ENCODE measurements at regions not wholly inside any gene's neighbourhood (a gene's known extent, or its start where the extent isn't known, plus 50 kb on each side); places are given as distances from the start of the nearest gene placed in this dataset.

DNA sequence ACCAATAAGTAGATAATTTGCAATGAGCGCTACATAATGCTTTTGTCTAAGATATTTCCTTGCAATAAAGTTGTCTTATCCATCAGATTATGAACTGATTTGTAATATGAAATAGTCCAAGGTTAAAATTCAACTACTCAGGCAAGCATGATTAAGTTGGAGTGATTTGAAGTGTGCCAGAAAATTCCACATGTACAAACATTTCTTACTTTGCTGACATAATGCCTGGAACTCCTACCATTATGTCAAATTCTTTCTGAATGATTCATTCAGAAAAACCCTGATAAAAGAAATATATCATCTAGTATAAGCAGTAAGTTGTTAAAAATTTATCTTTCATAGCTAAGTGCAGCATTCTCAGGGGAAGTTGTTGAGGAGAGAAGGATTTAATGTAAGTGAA is 87.3 kb downstream of the CBLN2 start:
- TF ChIP-seq MAX (IDR thresholded peaks at IDR 0.05; ENCODE audit: low read depth, low read length) = no peak
- TF ChIP-seq, protein P1, sequence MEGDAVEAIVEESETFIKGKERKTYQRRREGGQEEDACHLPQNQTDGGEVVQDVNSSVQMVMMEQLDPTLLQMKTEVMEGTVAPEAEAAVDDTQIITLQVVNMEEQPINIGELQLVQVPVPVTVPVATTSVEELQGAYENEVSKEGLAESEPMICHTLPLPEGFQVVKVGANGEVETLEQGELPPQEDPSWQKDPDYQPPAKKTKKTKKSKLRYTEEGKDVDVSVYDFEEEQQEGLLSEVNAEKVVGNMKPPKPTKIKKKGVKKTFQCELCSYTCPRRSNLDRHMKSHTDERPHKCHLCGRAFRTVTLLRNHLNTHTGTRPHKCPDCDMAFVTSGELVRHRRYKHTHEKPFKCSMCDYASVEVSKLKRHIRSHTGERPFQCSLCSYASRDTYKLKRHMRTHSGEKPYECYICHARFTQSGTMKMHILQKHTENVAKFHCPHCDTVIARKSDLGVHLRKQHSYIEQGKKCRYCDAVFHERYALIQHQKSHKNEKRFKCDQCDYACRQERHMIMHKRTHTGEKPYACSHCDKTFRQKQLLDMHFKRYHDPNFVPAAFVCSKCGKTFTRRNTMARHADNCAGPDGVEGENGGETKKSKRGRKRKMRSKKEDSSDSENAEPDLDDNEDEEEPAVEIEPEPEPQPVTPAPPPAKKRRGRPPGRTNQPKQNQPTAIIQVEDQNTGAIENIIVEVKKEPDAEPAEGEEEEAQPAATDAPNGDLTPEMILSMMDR (IDR thresholded peaks at IDR 0.05; ENCODE audit: low read depth, low read length) = no peak
- TF ChIP-seq POLR2A (IDR thresholded peaks at IDR 0.05; ENCODE audit: extremely low read depth, insufficient read length) = no peak
- no peak for TF ChIP-seq MYC (IDR thresholded peaks at IDR 0.05; ENCODE audit: low read depth, low read length)

Data from NB4 (cell line).